Pancreas (tissue), 10 donors: ENCODE measurements at regions not wholly inside any gene's neighbourhood (a gene's known extent, or its start where the extent isn't known, plus 50 kb on each side); places are given as distances from the start of the nearest gene placed in this dataset.
"Not testable (repeated sequence)": the region's sequence is repeated elsewhere in the genome, so short reads cannot be mapped to it uniquely, and the experiment has no call there.

ENCODE experiments used
- ATAC-seq, 4 donors: fragments of 200-7000 bp; cut with Tn5 transposase; one replicate each; pipeline versions ENCODE4 v1.8.0 to v1.9.1; 2020; ENCODE audit warnings: mild to moderate bottlenecking in 4 of 4, moderate library complexity in 4 of 4
- DNase-seq, 6 donors: peaks; one replicate each; pipeline ENCODE4 v3.0.0-alpha.2; 2020
- FAIRE-seq: peaks from 2 replicates; lab custom pipeline; 2012; peaks lifted over from hg19 to GRCh38; lab: Jason Lieb, UNC
- H3K27ac ChIP-seq, 4 donors: fragments of 200-600 bp; sonication (generic); 1 replicate in 3 of 4; 2 replicates in 1 of 4; pipeline versions ENCODE4 v1.5.0 to v1.8.0; 2020
- H3K27me3 ChIP-seq, 4 donors: fragments of 200-600 bp; one replicate each; pipeline ENCODE4 v1.8.0; 2021
- H3K36me3 ChIP-seq, 3 donors: fragments of 200-600 bp; sonication (generic) in 1 of 3; one replicate each; pipeline versions ENCODE4 v1.5.0 to v1.8.0; 2020 to 2021
- H3K4me1 ChIP-seq, 3 donors: fragments of 200-600 bp; one replicate each; pipeline ENCODE4 v1.8.0; 2021
- H3K4me3 ChIP-seq, 4 donors: fragments of 200-600 bp; sonication (generic) in 2 of 4; one replicate each; pipeline versions ENCODE4 v1.5.0 to v1.8.0; 2020 to 2021
- H3K9me3 ChIP-seq, 4 donors: fragments of 200-600 bp; one replicate each; pipeline ENCODE4 v1.8.0; 2021
- CTCF ChIP-seq, 4 donors: fragments of 200-600 bp; sonication (generic) in 3 of 4; IDR thresholded peaks; one replicate each; pipeline versions ENCODE4 v1.5.0 to v1.8.0; 2021; ENCODE audit warnings: antibody characterized with exemption in 4 of 4
- WGBS, 2 donors: extraction: QIAGEN DNeasy Blood & Tissue Kit; methylation state at CpG; one replicate each; pipeline ENCODE4 v1.1.7; 2013; 5-methylcytosine and 5-hydroxymethylcytosine counted together
- intact Hi-C, 3 donors: fragments of 100-400 bp; cut with DNase I; formaldehyde crosslinking; loops; one replicate each; pipeline versions ENCODE4 v1.11.1 to v1.14.2; 2022
- donor health status: healthy with polysubstance abuse.
- donor health status: DM: no; HTN: no; CAD: no; lungs with moderate emphysema.
- donor health status: DM: no; HTN: no; CAD: no.
- donor health status: control.
- donor health status: control.
- donor health status: Bipolar disorder and iron deficiency.
- donor health status: DM: yes; HTN: yes; CAD: no.
- donor health status: DM: no; HTN: no; CAD: no.
- donor health status: DM: no; HTN: no; CAD: no.
- donor health status: DM: yes; HTN: yes; CAD: no.

GRCh38 chr3:65138556-65138955, 450.8 kb upstream of the ADAMTS9 start:
- no peak for FAIRE-seq

GRCh38 chr3:65133752-65134151, 446.0 kb upstream of the ADAMTS9 start:
- ATAC-seq: peak in 1 of 4 donors; percentile 58
- WGBS, 2 donors: 25 to 26% methylated on average over 3 of the region's 3 CpGs
- H3K9me3 ChIP-seq, H3K27me3 ChIP-seq, DNase-seq, H3K4me1 ChIP-seq, intact Hi-C loops, H3K27ac ChIP-seq, H3K4me3 ChIP-seq, H3K36me3 ChIP-seq, FAIRE-seq: not testable (repeated sequence)

More at GRCh38 chr3:65138556-65138955, 450.8 kb upstream of the ADAMTS9 start:
- ATAC-seq (no peak), DNase-seq (no peak)
- Histone ChIP-seq H3K9me3 (no peaks in the 10 kb centered on the region), H3K36me3 (no peaks in the 10 kb centered on the region), H3K4me1 (no peaks in the 10 kb centered on the region), H3K4me3 (no peak overlapping the region), H3K27ac (no peak overlapping the region), H3K27me3 (no peaks in the 10 kb centered on the region)
- WGBS, 2 donors: 75 to 77% methylated on average over 3 of the region's 3 CpGs
- TF ChIP-seq CTCF (IDR thresholded peaks at IDR 0.05): no peak
- intact Hi-C loops: no loop called here

GRCh38 chr3:65130782-65131181, 443.0 kb upstream of the ADAMTS9 start:
- H3K4me1 ChIP-seq: no peaks in the 10 kb centered on the region
- intact Hi-C loops: no loop called here
- no peak for TF ChIP-seq CTCF (IDR thresholded peaks at IDR 0.05)
- 91 to 92% methylated on average over 4 of the region's 4 CpGs for WGBS, 2 donors
- no peak overlapping the region for H3K4me3 ChIP-seq
- H3K9me3 ChIP-seq: no peaks in the 10 kb centered on the region
- H3K27ac ChIP-seq: no peak overlapping the region
- DNase-seq (no peak), FAIRE-seq (no peak), ATAC-seq (no peak)
- H3K27me3 ChIP-seq: no peaks in the 10 kb centered on the region
- no peaks in the 10 kb centered on the region for H3K36me3 ChIP-seq

GRCh38 chr3:65128346-65128745, 440.5 kb upstream of the ADAMTS9 start:
- no peak for DNase-seq
- WGBS, 2 donors: 39 to 40% methylated on average over 6 of the region's 6 CpGs
- intact Hi-C loops: no loop called here
- Histone ChIP-seq H3K27ac (no peak overlapping the region), H3K4me1 (no peaks in the 10 kb centered on the region), H3K9me3 (no peaks in the 10 kb centered on the region), H3K4me3 (no peak overlapping the region), H3K27me3 (no peaks in the 10 kb centered on the region), H3K36me3 (no peaks in the 10 kb centered on the region)
- no peak for ATAC-seq
- no peak for FAIRE-seq
- TF ChIP-seq CTCF (IDR thresholded peaks at IDR 0.05): no peak

GRCh38 chr3:65126527-65127410, 439.0 kb upstream of the ADAMTS9 start:
- Histone ChIP-seq H3K27me3 (no peaks in the 10 kb centered on the region), H3K27ac (no peak overlapping the region), H3K36me3 (no peaks in the 10 kb centered on the region), H3K4me3 (no peak overlapping the region), H3K4me1 (no peaks in the 10 kb centered on the region), H3K9me3 (no peaks in the 10 kb centered on the region)
- 61 to 66% methylated on average over 7 of the region's 7 CpGs for WGBS, 2 donors
- intact Hi-C loops: no loop called here
- DNase-seq (no peak), FAIRE-seq (peak; percentile 26), ATAC-seq (no peak)
- no peak for TF ChIP-seq CTCF (IDR thresholded peaks at IDR 0.05)

GRCh38 chr3:65120156-65120555, 432.4 kb upstream of the ADAMTS9 start:
- H3K27me3 ChIP-seq, H3K9me3 ChIP-seq, H3K4me3 ChIP-seq, H3K27ac ChIP-seq, intact Hi-C loops, FAIRE-seq, H3K36me3 ChIP-seq, ATAC-seq, DNase-seq, H3K4me1 ChIP-seq: not testable (repeated sequence)
- 92 to 95% methylated on average over 13 of the region's 13 CpGs for WGBS, 2 donors
